ENCODE measurements at regions not wholly inside any gene's neighbourhood (a gene's known extent, or its start where the extent isn't known, plus 50 kb on each side); places are given as distances from the start of the nearest gene placed in this dataset.

DNA sequence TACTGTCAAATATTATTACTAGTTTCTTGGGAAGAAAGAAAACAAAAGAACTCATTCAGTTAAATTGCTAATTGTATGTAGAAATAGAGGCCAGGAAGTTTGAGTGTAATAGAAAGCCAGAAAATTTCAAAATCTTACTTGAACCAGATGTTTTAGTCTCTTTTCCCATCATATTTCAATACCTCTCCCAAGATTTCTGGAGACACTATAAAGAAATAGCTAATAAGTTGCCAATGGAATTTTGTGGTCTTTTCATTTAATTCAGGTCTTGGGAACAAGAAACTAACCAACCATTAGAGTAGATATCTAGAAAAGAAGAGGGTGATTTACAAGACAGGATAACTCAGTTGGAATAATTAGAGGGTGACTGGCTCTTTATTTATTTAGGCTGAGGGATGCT is 112.2 kb downstream of the AGTR2 start:
- in situ Hi-C loops (cut with MboI; ENCODE audit: low pct_ligation_motif_present in 1 of 4, low pct_unique_long_range_greater_than_20kb in 1 of 4, low sequenced_read_pairs in 3 of 4) (no loop called here), intact Hi-C loops (cut with DNase I; ENCODE audit: low total_unique reads) (no loop called here)
- Histone ChIP-seq H3K36me3 (no peaks in the 10 kb centered on the region), H3K9me3 (no peaks in the 10 kb centered on the region), H3K4me1 (no peaks in the 10 kb centered on the region), H3K27me3 (no peaks in the 10 kb centered on the region), H3K4me3 (no peak overlapping the region), H3K27ac (no peak overlapping the region)
- TF ChIP-seq, protein P1, sequence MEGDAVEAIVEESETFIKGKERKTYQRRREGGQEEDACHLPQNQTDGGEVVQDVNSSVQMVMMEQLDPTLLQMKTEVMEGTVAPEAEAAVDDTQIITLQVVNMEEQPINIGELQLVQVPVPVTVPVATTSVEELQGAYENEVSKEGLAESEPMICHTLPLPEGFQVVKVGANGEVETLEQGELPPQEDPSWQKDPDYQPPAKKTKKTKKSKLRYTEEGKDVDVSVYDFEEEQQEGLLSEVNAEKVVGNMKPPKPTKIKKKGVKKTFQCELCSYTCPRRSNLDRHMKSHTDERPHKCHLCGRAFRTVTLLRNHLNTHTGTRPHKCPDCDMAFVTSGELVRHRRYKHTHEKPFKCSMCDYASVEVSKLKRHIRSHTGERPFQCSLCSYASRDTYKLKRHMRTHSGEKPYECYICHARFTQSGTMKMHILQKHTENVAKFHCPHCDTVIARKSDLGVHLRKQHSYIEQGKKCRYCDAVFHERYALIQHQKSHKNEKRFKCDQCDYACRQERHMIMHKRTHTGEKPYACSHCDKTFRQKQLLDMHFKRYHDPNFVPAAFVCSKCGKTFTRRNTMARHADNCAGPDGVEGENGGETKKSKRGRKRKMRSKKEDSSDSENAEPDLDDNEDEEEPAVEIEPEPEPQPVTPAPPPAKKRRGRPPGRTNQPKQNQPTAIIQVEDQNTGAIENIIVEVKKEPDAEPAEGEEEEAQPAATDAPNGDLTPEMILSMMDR (IDR thresholded peaks at IDR 0.05), result no peak
- no peak for TF ChIP-seq POLR2AphosphoS5 (IDR thresholded peaks at IDR 0.05)
- TF ChIP-seq EP300 (IDR thresholded peaks at IDR 0.05; ENCODE audit: low read depth), result no peak
- TF ChIP-seq POLR2A (IDR thresholded peaks at IDR 0.05), result no peak
- no peak for DNase-seq

DNA sequence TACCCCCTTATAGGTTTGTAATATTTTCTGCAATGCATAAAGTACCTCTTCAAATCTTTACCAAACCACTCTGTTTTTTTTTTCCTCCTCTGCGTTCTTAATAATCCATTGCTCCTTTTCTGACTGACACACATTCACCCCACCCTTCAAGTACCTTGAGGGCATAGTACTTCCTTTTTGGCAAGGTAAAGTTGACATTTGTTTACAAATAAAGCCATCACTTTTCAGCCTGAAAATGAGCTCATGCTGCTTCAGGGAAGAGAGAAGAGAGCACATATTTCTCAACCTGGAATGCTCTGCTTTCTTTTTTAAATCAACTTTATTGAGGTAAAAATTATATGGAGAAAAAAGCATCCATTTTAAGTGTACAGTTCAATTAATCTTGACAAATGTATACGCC is 113.9 kb downstream of the AGTR2 start:
- Histone ChIP-seq H3K27ac (no peak overlapping the region), H3K4me1 (no peaks in the 10 kb centered on the region), H3K4me3 (no peak overlapping the region), H3K27me3 (no peaks in the 10 kb centered on the region), H3K36me3 (no peaks in the 10 kb centered on the region), H3K9me3 (no peaks in the 10 kb centered on the region)
- in situ Hi-C loops (cut with MboI; ENCODE audit: low pct_ligation_motif_present in 1 of 4, low pct_unique_long_range_greater_than_20kb in 1 of 4, low sequenced_read_pairs in 3 of 4), result no loop called here
- intact Hi-C loops (cut with DNase I; ENCODE audit: low total_unique reads), result no loop called here
- WGBS, 2 donors (ENCODE audit: low coverage in 1 of 2), result 40 to 55% methylated on average over 2 of the region's 2 CpGs
- DNase-seq, result no peak
- TF ChIP-seq EP300 (IDR thresholded peaks at IDR 0.05; ENCODE audit: low read depth) (no peak), POLR2AphosphoS5 (IDR thresholded peaks at IDR 0.05) (no peak), POLR2A (IDR thresholded peaks at IDR 0.05) (no peak)
- TF ChIP-seq, protein P1 (IDR thresholded peaks at IDR 0.05), result no peak

DNA sequence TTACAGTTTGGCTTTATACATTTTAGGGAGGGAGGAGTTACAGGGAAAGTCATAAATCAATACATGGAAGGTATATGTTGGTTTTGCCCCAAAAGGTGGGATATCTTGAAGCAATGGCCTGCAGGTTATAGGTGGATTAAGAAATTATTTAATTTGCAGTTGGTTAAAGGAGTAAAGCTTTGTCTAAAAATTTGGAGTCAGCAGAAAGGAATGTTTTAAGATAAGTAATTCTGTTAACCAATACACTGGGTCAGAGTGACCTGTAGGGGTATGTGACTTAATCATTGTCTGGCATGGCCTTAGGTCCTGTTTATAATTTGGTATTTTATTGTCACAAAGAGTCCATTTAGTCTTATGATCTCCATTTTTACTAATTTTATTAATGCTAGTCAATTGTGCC is 115.0 kb downstream of the AGTR2 start:
- H3K4me3 ChIP-seq, result no peak overlapping the region
- H3K9me3 ChIP-seq, result no peaks in the 10 kb centered on the region
- no peaks in the 10 kb centered on the region for H3K36me3 ChIP-seq
- no peaks in the 10 kb centered on the region for H3K4me1 ChIP-seq
- H3K27me3 ChIP-seq, result no peaks in the 10 kb centered on the region
- intact Hi-C loops (cut with DNase I; ENCODE audit: low total_unique reads) (no loop called here), in situ Hi-C loops (cut with MboI; ENCODE audit: low pct_ligation_motif_present in 1 of 4, low pct_unique_long_range_greater_than_20kb in 1 of 4, low sequenced_read_pairs in 3 of 4) (no loop called here)
- DNase-seq, result no peak
- TF ChIP-seq EP300 (IDR thresholded peaks at IDR 0.05; ENCODE audit: low read depth) (no peak), POLR2AphosphoS5 (IDR thresholded peaks at IDR 0.05) (no peak), POLR2A (IDR thresholded peaks at IDR 0.05) (no peak)
- TF ChIP-seq, protein P1 (IDR thresholded peaks at IDR 0.05), result no peak
- H3K27ac ChIP-seq, result no peak overlapping the region

DNA sequence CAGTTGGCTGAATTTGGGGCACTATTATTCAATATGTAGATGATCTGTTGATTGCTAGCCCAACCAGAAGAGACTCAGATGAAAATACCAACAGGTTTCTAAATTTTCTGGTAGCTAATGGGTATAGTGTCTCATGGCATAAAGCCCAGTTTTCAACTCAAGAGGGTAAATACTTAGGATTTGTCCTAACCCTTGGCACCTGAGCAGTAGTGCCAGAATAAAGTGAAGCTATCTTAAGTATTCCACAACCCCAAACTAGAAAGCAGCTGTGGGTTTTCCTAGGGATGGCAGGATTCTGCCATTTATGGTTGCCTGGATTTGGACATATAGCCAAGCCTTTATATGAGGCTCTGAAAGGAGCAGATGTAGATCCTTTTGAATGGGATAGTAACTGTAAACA is 119.0 kb downstream of the AGTR2 start:
- intact Hi-C loops (cut with DNase I; ENCODE audit: low total_unique reads), result no loop called here
- in situ Hi-C loops (cut with MboI; ENCODE audit: low pct_ligation_motif_present in 1 of 4, low pct_unique_long_range_greater_than_20kb in 1 of 4, low sequenced_read_pairs in 3 of 4), result no loop called here
- no peak overlapping the region for H3K4me3 ChIP-seq
- H3K27me3 ChIP-seq, result no peaks in the 10 kb centered on the region
- no peaks in the 10 kb centered on the region for H3K36me3 ChIP-seq
- TF ChIP-seq, protein P1 (IDR thresholded peaks at IDR 0.05), result no peak
- TF ChIP-seq POLR2AphosphoS5 (IDR thresholded peaks at IDR 0.05) (no peak), EP300 (IDR thresholded peaks at IDR 0.05; ENCODE audit: low read depth) (no peak), POLR2A (IDR thresholded peaks at IDR 0.05) (no peak)
- no peaks in the 10 kb centered on the region for H3K4me1 ChIP-seq
- no peaks in the 10 kb centered on the region for H3K9me3 ChIP-seq
- DNase-seq, result no peak
- no peak overlapping the region for H3K27ac ChIP-seq

Data from transverse colon (tissue), 4 donors.